ENCODE measurements at regions not wholly inside any gene's neighbourhood (a gene's known extent, or its start where the extent isn't known, plus 50 kb on each side); places are given as distances from the start of the nearest gene placed in this dataset.

- intact Hi-C loops (cut with micrococcal nuclease): no loop called here
- Mint-ChIP-seq H3K4me1 (no peaks in the 10 kb centered on the region), H3K36me3 (ENCODE audit: low read depth) (no peaks in the 10 kb centered on the region), H3K27ac (no peak overlapping the region), H3K9me3 (no peaks in the 10 kb centered on the region), H3K27me3 (peaks cover 4% of the 10 kb centered on the region), H3K4me3 (no peak overlapping the region)
- TF ChIP-seq, protein P1, sequence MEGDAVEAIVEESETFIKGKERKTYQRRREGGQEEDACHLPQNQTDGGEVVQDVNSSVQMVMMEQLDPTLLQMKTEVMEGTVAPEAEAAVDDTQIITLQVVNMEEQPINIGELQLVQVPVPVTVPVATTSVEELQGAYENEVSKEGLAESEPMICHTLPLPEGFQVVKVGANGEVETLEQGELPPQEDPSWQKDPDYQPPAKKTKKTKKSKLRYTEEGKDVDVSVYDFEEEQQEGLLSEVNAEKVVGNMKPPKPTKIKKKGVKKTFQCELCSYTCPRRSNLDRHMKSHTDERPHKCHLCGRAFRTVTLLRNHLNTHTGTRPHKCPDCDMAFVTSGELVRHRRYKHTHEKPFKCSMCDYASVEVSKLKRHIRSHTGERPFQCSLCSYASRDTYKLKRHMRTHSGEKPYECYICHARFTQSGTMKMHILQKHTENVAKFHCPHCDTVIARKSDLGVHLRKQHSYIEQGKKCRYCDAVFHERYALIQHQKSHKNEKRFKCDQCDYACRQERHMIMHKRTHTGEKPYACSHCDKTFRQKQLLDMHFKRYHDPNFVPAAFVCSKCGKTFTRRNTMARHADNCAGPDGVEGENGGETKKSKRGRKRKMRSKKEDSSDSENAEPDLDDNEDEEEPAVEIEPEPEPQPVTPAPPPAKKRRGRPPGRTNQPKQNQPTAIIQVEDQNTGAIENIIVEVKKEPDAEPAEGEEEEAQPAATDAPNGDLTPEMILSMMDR (IDR thresholded peaks at IDR 0.05): no peak
- ATAC-seq (ENCODE audit: low read depth) (no peak), DNase-seq (no peak)
- ChIA-PET CTCF (no interaction called here), POLR2A (no interaction called here)
These were observed 155.8 kb downstream of the URI1 start for GRCh38 chr19:30097746-30098280.

DNA sequence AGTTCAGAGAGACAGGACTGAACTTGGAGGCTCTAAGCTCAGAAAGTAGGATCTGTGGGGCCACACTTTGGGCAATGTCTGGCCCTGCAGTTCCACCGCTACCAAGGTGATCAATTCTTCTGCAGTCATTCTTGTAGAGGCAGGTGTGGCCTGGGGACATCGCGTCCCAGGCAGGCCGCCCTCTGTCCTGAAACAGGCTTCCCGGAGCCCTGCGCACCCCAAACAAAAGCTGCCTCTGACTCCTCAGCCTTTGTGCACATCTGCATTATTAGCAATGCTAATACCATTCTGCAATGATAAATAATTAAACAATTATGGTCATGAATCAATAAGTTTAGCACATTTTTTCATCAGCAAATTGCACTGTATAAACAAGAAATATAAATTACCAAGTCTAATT, 160.2 kb downstream of the URI1 start:
- TF ChIP-seq, protein P1 (IDR thresholded peaks at IDR 0.05): no peak
- ChIA-PET POLR2A (no interaction called here), CTCF (no interaction called here)
- H3K4me3 Mint-ChIP-seq: no peak overlapping the region
- ATAC-seq (ENCODE audit: low read depth) (no peak), DNase-seq (no peak)
- no peak overlapping the region for H3K27ac Mint-ChIP-seq
- peaks cover 6% of the 10 kb centered on the region for H3K27me3 Mint-ChIP-seq
- H3K9me3 Mint-ChIP-seq: no peaks in the 10 kb centered on the region
- no peaks in the 10 kb centered on the region for H3K4me1 Mint-ChIP-seq
- no peaks in the 10 kb centered on the region for H3K36me3 Mint-ChIP-seq (ENCODE audit: low read depth)
- intact Hi-C loops (cut with micrococcal nuclease): no loop called here

DNA sequence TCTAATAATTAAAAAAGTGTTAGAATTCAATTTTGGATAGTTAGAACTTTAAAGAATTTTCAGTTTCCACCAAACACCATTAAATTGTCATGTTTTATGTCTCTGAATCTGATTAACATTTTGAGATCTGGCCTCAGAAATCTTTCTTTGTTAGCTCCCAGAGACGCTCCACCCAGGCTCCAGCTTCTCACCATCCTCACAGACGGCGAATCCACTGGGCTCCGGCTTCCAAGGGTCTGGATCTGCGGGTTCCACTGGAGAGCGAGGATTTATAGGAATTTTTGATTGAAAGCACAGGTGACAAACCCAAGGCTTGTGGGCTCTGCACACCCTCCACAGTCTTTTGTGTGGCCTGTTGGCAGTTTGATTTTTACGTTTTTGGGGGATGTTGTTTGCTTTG, 160.6 kb downstream of the URI1 start:
- TF ChIP-seq, protein P1 (IDR thresholded peaks at IDR 0.05): no peak
- POLR2A ChIA-PET: no interaction called here
- no peaks in the 10 kb centered on the region for H3K9me3 Mint-ChIP-seq
- no peaks in the 10 kb centered on the region for H3K4me1 Mint-ChIP-seq
- CTCF ChIA-PET: no interaction called here
- intact Hi-C loops (cut with micrococcal nuclease): no loop called here
- H3K27me3 Mint-ChIP-seq: peaks cover 6% of the 10 kb centered on the region
- no peaks in the 10 kb centered on the region for H3K36me3 Mint-ChIP-seq (ENCODE audit: low read depth)
- no peak overlapping the region for H3K27ac Mint-ChIP-seq
- no peak overlapping the region for H3K4me3 Mint-ChIP-seq
- DNase-seq (no peak), ATAC-seq (ENCODE audit: low read depth) (no peak)

- intact Hi-C loops (cut with micrococcal nuclease): no loop called here
- Mint-ChIP-seq H3K9me3 (no peaks in the 10 kb centered on the region), H3K4me1 (no peaks in the 10 kb centered on the region), H3K27ac (no peak overlapping the region), H3K27me3 (peaks cover 7% of the 10 kb centered on the region), H3K4me3 (no peak overlapping the region), H3K36me3 (ENCODE audit: low read depth) (no peaks in the 10 kb centered on the region)
- POLR2A ChIA-PET: no interaction called here
- ATAC-seq (ENCODE audit: low read depth) (no peak), DNase-seq (no peak)
- CTCF ChIA-PET: no interaction called here
- TF ChIP-seq, protein P1 (IDR thresholded peaks at IDR 0.05): no peak
These were observed 161.9 kb downstream of the URI1 start for GRCh38 chr19:30103981-30104380.

- Mint-ChIP-seq H3K4me3 (no peak overlapping the region), H3K27me3 (peaks cover 8% of the 10 kb centered on the region), H3K9me3 (no peaks in the 10 kb centered on the region), H3K27ac (no peak overlapping the region), H3K36me3 (ENCODE audit: low read depth) (no peaks in the 10 kb centered on the region), H3K4me1 (no peaks in the 10 kb centered on the region)
- TF ChIP-seq, protein P1 (IDR thresholded peaks at IDR 0.05): no peak
- ATAC-seq (ENCODE audit: low read depth) (no peak), DNase-seq (no peak)
- ChIA-PET CTCF (no interaction called here), POLR2A (no interaction called here)
- intact Hi-C loops (cut with micrococcal nuclease): no loop called here
These were observed 163.3 kb downstream of the URI1 start for GRCh38 chr19:30105316-30105715.
